HG02642 (cell line): ENCODE measurements at regions not wholly inside any gene's neighbourhood (a gene's known extent, or its start where the extent isn't known, plus 50 kb on each side); places are given as distances from the start of the nearest gene placed in this dataset.
A peak's percentile ranks its signal among the peaks of the same experiment; 100 is the strongest.
"Not testable (repeated sequence)": the region's sequence is repeated elsewhere in the genome, so short reads cannot be mapped to it uniquely, and the experiment has no call there.

Experiments used
- ATAC-seq: cut with Tn5 transposase; IDR thresholded peaks from one replicate; pipeline ENCODE4 v1.9.1; 2021; ENCODE audit warnings: mild to moderate bottlenecking; ENCODE audit not compliant: unreplicated experiment, poor library complexity

GRCh38 chr4:190118519-190118918 is 54.2 kb downstream of the DBET start:
- not testable (repeated sequence) for ATAC-seq

- not testable (repeated sequence) for ATAC-seq
These were observed 54.1 kb upstream of the DUX4 start for GRCh38 chr4:190119474-190119873.

- peak; percentile 76 for ATAC-seq
These were observed 53.5 kb upstream of the DUX4 start for GRCh38 chr4:190120111-190120514.

- peak; percentile 49 for ATAC-seq
These were observed 53.0 kb upstream of the DUX4 start for GRCh38 chr4:190120537-190121001.

DNA sequence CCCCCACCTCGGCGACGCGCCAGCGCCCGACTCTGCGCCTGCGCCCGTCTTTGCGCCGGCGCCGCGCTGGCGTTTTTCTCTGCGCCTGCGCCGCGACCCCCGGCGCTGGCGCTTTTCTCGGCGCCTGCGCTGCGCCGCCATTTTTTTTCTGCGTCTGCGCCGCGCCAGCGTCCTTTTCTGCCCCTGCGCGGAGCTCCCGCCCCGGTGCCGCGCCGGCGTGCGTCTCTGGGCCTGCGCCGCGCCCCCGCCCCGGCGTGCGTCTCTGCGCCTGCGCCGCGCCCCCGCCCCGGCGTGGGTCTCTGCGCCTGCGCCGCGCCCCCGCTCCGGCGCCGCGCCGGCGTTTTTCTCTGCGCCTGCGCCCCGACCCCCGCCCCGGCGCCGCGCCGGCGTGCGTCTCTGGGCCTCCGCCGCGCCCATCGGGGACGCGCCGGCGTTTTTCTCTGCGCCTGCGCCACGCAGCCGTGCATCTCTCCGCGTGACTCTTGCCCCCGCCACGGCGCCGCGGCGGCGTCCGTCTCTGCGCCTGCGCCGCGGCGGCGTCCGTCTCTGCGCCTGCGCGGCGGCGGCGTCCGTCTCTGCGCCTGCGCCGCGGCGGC is 52.4 kb upstream of the DUX4 start:
- not testable (repeated sequence) for ATAC-seq

DNA sequence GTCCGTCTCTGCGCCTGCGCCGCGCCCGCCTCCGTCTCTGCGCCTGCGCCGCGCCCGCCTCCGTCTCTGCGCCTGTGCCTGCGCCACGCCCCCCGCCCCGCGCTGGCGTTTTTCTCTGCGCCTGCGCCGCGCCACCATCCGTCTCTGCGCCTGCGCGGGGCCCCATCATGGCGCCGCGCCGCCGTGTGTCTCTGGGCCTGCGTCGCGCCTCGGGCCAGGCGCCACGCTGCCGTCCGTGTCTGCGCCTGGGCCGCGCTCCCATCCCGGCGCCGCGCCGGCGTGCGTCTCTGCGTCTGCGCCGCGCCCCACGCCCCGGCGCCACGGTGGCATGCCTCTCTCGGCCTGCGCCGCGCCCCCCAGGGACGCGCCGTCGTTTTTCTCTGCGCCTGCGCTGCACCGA is 51.8 kb upstream of the DUX4 start:
- no peak for ATAC-seq

GRCh38 chr4:190122161-190123142 is 51.1 kb upstream of the DUX4 start:
- ATAC-seq: not testable (repeated sequence)
